ENCODE measurements at regions not wholly inside any gene's neighbourhood (a gene's known extent, or its start where the extent isn't known, plus 50 kb on each side); places are given as distances from the start of the nearest gene placed in this dataset.

DNA sequence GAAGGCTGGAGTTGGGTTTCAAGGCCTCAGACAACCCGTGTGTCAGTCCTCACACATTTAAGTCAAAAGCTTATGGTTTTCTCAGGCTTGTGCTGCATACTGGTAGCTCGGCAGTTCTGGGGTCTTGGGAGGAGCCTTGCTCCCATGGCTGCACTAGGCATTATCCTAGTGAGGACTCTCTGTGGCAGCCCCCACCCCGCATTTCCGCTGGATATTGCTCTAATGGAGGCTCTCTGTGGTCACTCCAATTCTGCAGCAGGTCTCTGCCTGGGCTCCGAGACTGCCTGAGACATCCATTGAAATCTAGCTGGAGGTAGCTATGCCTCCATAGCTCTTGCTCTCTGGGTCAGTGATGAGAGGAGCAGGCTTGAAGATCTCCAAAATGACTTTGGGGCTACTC lies 311.5 kb upstream of the PTGER4 start:
- no peak overlapping the region for H3K18ac ChIP-seq (ENCODE audit: insufficient read length, low read depth, low read length)
- H3K4me2 ChIP-seq (ENCODE audit: insufficient read depth, insufficient read length, low read length): no peak overlapping the region
- H3K4me3 Mint-ChIP-seq: no peak overlapping the region
- no peaks in the 10 kb centered on the region for H3K23me2 ChIP-seq (ENCODE audit: insufficient read length, low read depth, low read length, poor library complexity, severe bottlenecking)
- H3K79me2 ChIP-seq (ENCODE audit: insufficient read depth, low read length): no peaks in the 10 kb centered on the region
- no peaks in the 10 kb centered on the region for H3K4me1 Mint-ChIP-seq
- no peak overlapping the region for H2AFZ ChIP-seq (ENCODE audit: low read length)
- no peak overlapping the region; a peak in 1 of 7 replicates for H3K27ac Mint-ChIP-seq
- no peaks in the 10 kb centered on the region for H3K79me1 ChIP-seq (ENCODE audit: insufficient read depth, low read depth, low read length, poor library complexity, severe bottlenecking)
- H4K5ac ChIP-seq (ENCODE audit: insufficient read length, low read depth, low read length): no peak overlapping the region
- H3K36me3 Mint-ChIP-seq (ENCODE audit: insufficient read depth in 1 of 3, low read depth in 3 of 3): no peaks in the 10 kb centered on the region
- no CpG with 5 or more reads among the region's 5 CpGs for WGBS (ENCODE audit: extremely low coverage, insufficient read length, low lambda C conversion rate)
- TF ChIP-seq, protein P1, sequence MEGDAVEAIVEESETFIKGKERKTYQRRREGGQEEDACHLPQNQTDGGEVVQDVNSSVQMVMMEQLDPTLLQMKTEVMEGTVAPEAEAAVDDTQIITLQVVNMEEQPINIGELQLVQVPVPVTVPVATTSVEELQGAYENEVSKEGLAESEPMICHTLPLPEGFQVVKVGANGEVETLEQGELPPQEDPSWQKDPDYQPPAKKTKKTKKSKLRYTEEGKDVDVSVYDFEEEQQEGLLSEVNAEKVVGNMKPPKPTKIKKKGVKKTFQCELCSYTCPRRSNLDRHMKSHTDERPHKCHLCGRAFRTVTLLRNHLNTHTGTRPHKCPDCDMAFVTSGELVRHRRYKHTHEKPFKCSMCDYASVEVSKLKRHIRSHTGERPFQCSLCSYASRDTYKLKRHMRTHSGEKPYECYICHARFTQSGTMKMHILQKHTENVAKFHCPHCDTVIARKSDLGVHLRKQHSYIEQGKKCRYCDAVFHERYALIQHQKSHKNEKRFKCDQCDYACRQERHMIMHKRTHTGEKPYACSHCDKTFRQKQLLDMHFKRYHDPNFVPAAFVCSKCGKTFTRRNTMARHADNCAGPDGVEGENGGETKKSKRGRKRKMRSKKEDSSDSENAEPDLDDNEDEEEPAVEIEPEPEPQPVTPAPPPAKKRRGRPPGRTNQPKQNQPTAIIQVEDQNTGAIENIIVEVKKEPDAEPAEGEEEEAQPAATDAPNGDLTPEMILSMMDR (conservative IDR thresholded peaks at IDR 0.05): no peak
- H2BK12ac ChIP-seq (ENCODE audit: insufficient read length, low read depth, low read length): no peak overlapping the region
- H4K8ac ChIP-seq (replicated peaks; ENCODE audit: insufficient read length, low read depth, low read length): no peak overlapping the region
- H2BK15ac ChIP-seq (ENCODE audit: low read depth, low read length): no peak overlapping the region
- no peak overlapping the region for H4K91ac ChIP-seq (ENCODE audit: insufficient read length, low read depth, low read length)
- DNase-seq: no peak
- no peak overlapping the region for H3K4ac ChIP-seq (ENCODE audit: low read depth, low read length)
- H3K4me1 ChIP-seq (ENCODE audit: insufficient read depth, low read length): no peaks in the 10 kb centered on the region
- no peak overlapping the region for H3K23ac ChIP-seq (ENCODE audit: insufficient read length, low read depth, low read length)
- H3K27me3 Mint-ChIP-seq (ENCODE audit: low read depth): no peaks in the 10 kb centered on the region
- peaks cover 0 to 3% of the 10 kb centered on the region in 2 experiments; a peak in 1 of 5 replicates for H3K9me3 Mint-ChIP-seq
- H2BK5ac ChIP-seq (ENCODE audit: insufficient read length, low read length): no peak overlapping the region
- no peak overlapping the region for H3K14ac ChIP-seq (ENCODE audit: insufficient read depth, low read length)
- H3K27ac ChIP-seq (ENCODE audit: insufficient read length, low read depth, low read length): no peak overlapping the region
- no peak overlapping the region for H3K56ac ChIP-seq (ENCODE audit: insufficient read length, low read depth, low read length)
- no peak overlapping the region for H3K9ac ChIP-seq (ENCODE audit: extremely low read depth, insufficient read length, low read length)
- no peak overlapping the region for H3T11ph ChIP-seq (ENCODE audit: low read length)
- H2BK20ac ChIP-seq (ENCODE audit: low read depth, low read length, poor library complexity, severe bottlenecking): no peak overlapping the region
- no peaks in the 10 kb centered on the region for H3K27me3 ChIP-seq (ENCODE audit: insufficient read depth, low read length)
- no peaks in the 10 kb centered on the region for H4K20me1 ChIP-seq (ENCODE audit: control insufficient read depth, insufficient read depth, insufficient read length)
- H2AK5ac ChIP-seq (ENCODE audit: insufficient read length, low read length): no peak overlapping the region
- H3K9me3 ChIP-seq (ENCODE audit: control insufficient read depth, low read depth, low read length): no peaks in the 10 kb centered on the region
- H2BK120ac ChIP-seq (ENCODE audit: low read depth, low read length, poor library complexity, severe bottlenecking): no peak overlapping the region

Data from H9 (cell line).